Natural killer cell (primary cell): ENCODE measurements at regions not wholly inside any gene's neighbourhood (a gene's known extent, or its start where the extent isn't known, plus 50 kb on each side); places are given as distances from the start of the nearest gene placed in this dataset.

ENCODE experiments used
- ATAC-seq, 3 donors: fragments of 150-1000 bp in 2 of 3; fragments of 200-7000 bp in 1 of 3; cut with Tn5 transposase; 1 replicate in 1 of 3; 2 replicates in 2 of 3; pipeline ENCODE4 v1.10.0; 2021; ENCODE audit warnings: mild to moderate bottlenecking in 2 of 3, moderate library complexity in 2 of 3
- DNase-seq, 2 donors: peaks; one replicate each; pipeline versions ENCODE4 v3.0.0 to v3.0.0-alpha.2; 2013 to 2021; ENCODE audit warnings: mixed read lengths in 1 of 2
- H3K27ac ChIP-seq: one replicate; pipeline ENCODE4 v1.5.1; 2013; ENCODE audit warnings: mild to moderate bottlenecking, low read length
- H3K27me3 ChIP-seq: one replicate; pipeline ENCODE4 v1.6.1; 2013; ENCODE audit warnings: low read length; ENCODE audit not compliant: control insufficient read depth, insufficient read depth
- H3K36me3 ChIP-seq: one replicate; pipeline ENCODE4 v1.6.1; 2013; ENCODE audit warnings: low read length; ENCODE audit not compliant: control insufficient read depth, insufficient read depth
- H3K4me1 ChIP-seq: one replicate; pipeline ENCODE4 v1.6.1; 2013; ENCODE audit warnings: low read length; ENCODE audit not compliant: control insufficient read depth, insufficient read depth
- H3K4me3 ChIP-seq: one replicate; pipeline ENCODE4 v1.5.1; 2013; ENCODE audit warnings: low read length
- H3K9me3 ChIP-seq: one replicate; pipeline ENCODE4 v1.6.1; 2013; ENCODE audit warnings: low read length; ENCODE audit not compliant: control insufficient read depth, insufficient read depth
- H3K27ac Mint-ChIP-seq, 2 donors: one replicate each; pipeline ENCODE4 v1.8.0; 2022; ENCODE audit warnings: mild to moderate bottlenecking in 2 of 2, mixed read lengths in 2 of 2, moderate library complexity in 1 of 2
- H3K27me3 Mint-ChIP-seq, 2 donors: one replicate each; pipeline ENCODE4 v1.8.0; 2022; ENCODE audit warnings: low read depth in 2 of 2, mixed read lengths in 2 of 2
- H3K36me3 Mint-ChIP-seq: one replicate; pipeline ENCODE4 v1.8.0; 2022; ENCODE audit warnings: mixed read lengths
- H3K4me1 Mint-ChIP-seq, 2 donors: one replicate each; pipeline ENCODE4 v1.8.0; 2022; ENCODE audit warnings: mixed read lengths in 2 of 2
- H3K4me3 Mint-ChIP-seq: one replicate; pipeline ENCODE4 v1.8.0; 2022; ENCODE audit warnings: mild to moderate bottlenecking, moderate library complexity, mixed read lengths
- H3K9me3 Mint-ChIP-seq, 2 donors: one replicate each; pipeline ENCODE4 v1.8.0; 2022; ENCODE audit warnings: mixed read lengths in 2 of 2
- WGBS: methylation state at CpG from one replicate; pipeline ENCODE4 v1.1.7; 2013; ENCODE audit warnings: missing lambda C conversion rate; ENCODE audit not compliant: insufficient coverage; 5-methylcytosine and 5-hydroxymethylcytosine counted together
- intact Hi-C: fragments of 100-400 bp; cut with micrococcal nuclease; formaldehyde crosslinking; loops from one replicate; pipeline ENCODE4 v1.14.2; 2022
- TF ChIP-seq, protein P1 (sequence below): fragments of 200-600 bp; IDR thresholded peaks from one replicate; pipeline ENCODE4 v1.8.0; 2022; ENCODE audit warnings: antibody characterized with exemption

DNA sequence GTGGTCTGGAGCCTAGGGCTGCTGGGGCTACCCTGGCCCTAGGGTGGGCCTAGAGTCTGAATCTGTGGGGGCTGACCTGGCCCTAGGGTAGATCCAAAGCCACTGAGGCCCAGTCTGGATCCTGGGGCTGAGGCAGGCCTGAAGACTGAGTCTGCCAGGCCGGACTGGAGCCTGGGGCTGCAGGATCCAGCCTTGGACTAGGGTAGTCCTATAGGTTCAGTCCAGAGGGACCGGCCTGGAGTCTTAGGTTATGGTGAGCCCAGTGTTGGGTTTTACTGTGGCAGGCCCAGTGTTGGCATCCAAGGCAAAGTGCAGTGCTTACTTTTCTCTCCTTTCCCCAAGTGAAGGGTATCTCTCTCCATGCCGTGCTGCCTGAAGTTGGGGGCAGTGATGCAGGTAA, 227.9 kb upstream of the TAS2R1 start:
- Histone ChIP-seq H3K4me3 (no peak overlapping the region), H3K4me1 (no peaks in the 10 kb centered on the region), H3K27me3 (no peaks in the 10 kb centered on the region), H3K9me3 (peaks cover 2% of the 10 kb centered on the region), H3K27ac (no peak overlapping the region), H3K36me3 (no peaks in the 10 kb centered on the region)
- DNase-seq (no peak), ATAC-seq (no peak)
- Mint-ChIP-seq H3K4me1 (no peaks in the 10 kb centered on the region), H3K27ac (no peak overlapping the region), H3K27me3 (no peaks in the 10 kb centered on the region), H3K36me3 (no peaks in the 10 kb centered on the region), H3K4me3 (no peak overlapping the region), H3K9me3 (peaks cover 8 to 10% of the 10 kb centered on the region in 2 donors)
- WGBS = 88% methylated on average over 2 of the region's 3 CpGs
- TF ChIP-seq, protein P1, sequence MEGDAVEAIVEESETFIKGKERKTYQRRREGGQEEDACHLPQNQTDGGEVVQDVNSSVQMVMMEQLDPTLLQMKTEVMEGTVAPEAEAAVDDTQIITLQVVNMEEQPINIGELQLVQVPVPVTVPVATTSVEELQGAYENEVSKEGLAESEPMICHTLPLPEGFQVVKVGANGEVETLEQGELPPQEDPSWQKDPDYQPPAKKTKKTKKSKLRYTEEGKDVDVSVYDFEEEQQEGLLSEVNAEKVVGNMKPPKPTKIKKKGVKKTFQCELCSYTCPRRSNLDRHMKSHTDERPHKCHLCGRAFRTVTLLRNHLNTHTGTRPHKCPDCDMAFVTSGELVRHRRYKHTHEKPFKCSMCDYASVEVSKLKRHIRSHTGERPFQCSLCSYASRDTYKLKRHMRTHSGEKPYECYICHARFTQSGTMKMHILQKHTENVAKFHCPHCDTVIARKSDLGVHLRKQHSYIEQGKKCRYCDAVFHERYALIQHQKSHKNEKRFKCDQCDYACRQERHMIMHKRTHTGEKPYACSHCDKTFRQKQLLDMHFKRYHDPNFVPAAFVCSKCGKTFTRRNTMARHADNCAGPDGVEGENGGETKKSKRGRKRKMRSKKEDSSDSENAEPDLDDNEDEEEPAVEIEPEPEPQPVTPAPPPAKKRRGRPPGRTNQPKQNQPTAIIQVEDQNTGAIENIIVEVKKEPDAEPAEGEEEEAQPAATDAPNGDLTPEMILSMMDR = no peak
- intact Hi-C loops = no loop called here

GRCh38 chr5:9853309-9853708, 223.2 kb upstream of the TAS2R1 start:
- no peak for DNase-seq
- H3K4me3 ChIP-seq = no peak overlapping the region
- H3K36me3 ChIP-seq = no peaks in the 10 kb centered on the region
- H3K27me3 Mint-ChIP-seq = no peaks in the 10 kb centered on the region
- peaks cover 2% of the 10 kb centered on the region for H3K9me3 ChIP-seq
- 86% methylated on average over 1 of the region's 2 CpGs for WGBS
- H3K36me3 Mint-ChIP-seq = no peaks in the 10 kb centered on the region
- no peak for ATAC-seq
- H3K27ac Mint-ChIP-seq = no peak overlapping the region
- H3K4me1 Mint-ChIP-seq = no peaks in the 10 kb centered on the region
- H3K27ac ChIP-seq = no peak overlapping the region
- H3K4me3 Mint-ChIP-seq = no peak overlapping the region
- no peaks in the 10 kb centered on the region for H3K4me1 ChIP-seq
- H3K27me3 ChIP-seq = no peaks in the 10 kb centered on the region
- intact Hi-C loops = no loop called here
- TF ChIP-seq, protein P1 = no peak
- H3K9me3 Mint-ChIP-seq = peaks cover 5 to 12% of the 10 kb centered on the region in 2 donors

DNA sequence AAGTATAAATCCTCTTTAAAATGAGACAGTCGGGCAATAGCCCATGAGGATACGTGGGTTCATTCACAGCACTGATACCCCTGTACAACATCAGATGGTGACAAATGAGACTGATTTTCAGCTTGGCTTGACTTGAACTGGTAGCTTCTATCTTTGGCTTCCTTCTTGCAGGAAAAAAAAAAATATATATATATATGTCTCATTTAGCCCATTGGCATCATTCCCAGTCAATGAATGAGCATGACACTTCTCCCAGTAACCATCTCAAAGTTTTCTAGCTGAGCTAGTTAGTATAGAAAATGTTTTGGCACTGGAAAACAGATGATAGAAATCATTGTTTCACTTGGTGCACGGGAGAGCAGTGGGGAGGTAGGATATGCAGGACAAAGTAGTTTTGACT, 222.5 kb upstream of the TAS2R1 start:
- no peak for DNase-seq
- Mint-ChIP-seq H3K27ac (no peak overlapping the region), H3K4me1 (no peaks in the 10 kb centered on the region), H3K4me3 (no peak overlapping the region), H3K36me3 (no peaks in the 10 kb centered on the region), H3K27me3 (no peaks in the 10 kb centered on the region), H3K9me3 (peaks cover 5 to 12% of the 10 kb centered on the region in 2 donors)
- 73% methylated on average over 2 of the region's 3 CpGs for WGBS
- intact Hi-C loops = no loop called here
- H3K9me3 ChIP-seq = no peaks in the 10 kb centered on the region
- no peaks in the 10 kb centered on the region for H3K27me3 ChIP-seq
- H3K4me1 ChIP-seq = no peaks in the 10 kb centered on the region
- H3K36me3 ChIP-seq = no peaks in the 10 kb centered on the region
- H3K27ac ChIP-seq = no peak overlapping the region
- TF ChIP-seq, protein P1 = no peak
- ATAC-seq = no peak
- H3K4me3 ChIP-seq = no peak overlapping the region

- ATAC-seq (no peak), DNase-seq (no peak)
- Mint-ChIP-seq H3K36me3 (no peaks in the 10 kb centered on the region), H3K27me3 (no peaks in the 10 kb centered on the region), H3K27ac (no peak overlapping the region), H3K9me3 (peaks cover 6 to 11% of the 10 kb centered on the region in 2 donors), H3K4me1 (no peaks in the 10 kb centered on the region), H3K4me3 (no peak overlapping the region)
- no peaks in the 10 kb centered on the region for H3K4me1 ChIP-seq
- TF ChIP-seq, protein P1 = no peak
- no peaks in the 10 kb centered on the region for H3K27me3 ChIP-seq
- no peak overlapping the region for H3K4me3 ChIP-seq
- intact Hi-C loops = no loop called here
- H3K9me3 ChIP-seq = no peaks in the 10 kb centered on the region
- WGBS = 75% methylated on average over 3 of the region's 3 CpGs
- H3K27ac ChIP-seq = no peak overlapping the region
- H3K36me3 ChIP-seq = no peaks in the 10 kb centered on the region
Measured at GRCh38 chr5:9851458-9851857, 221.3 kb upstream of the TAS2R1 start.
